Tibial nerve (tissue), 4 donors: ENCODE measurements at regions not wholly inside any gene's neighbourhood (a gene's known extent, or its start where the extent isn't known, plus 50 kb on each side); places are given as distances from the start of the nearest gene placed in this dataset.

ENCODE experiments used
- DNase-seq, 2 donors: peaks; one replicate each; pipeline ENCODE4 v3.0.0-alpha.2; 2019; ENCODE audit warnings: low spot score in 2 of 2
- H3K27ac ChIP-seq, 4 donors: fragments of 200-600 bp; sonication (generic) in 3 of 4; one replicate each; pipeline ENCODE4 v1.5.1; 2017 to 2019; ENCODE audit warnings: mild to moderate bottlenecking in 1 of 4
- H3K27me3 ChIP-seq, 2 donors: fragments of 200-600 bp; sonication (generic) in 1 of 2; one replicate each; pipeline versions ENCODE4 v1.5.1 to v1.6.0; 2017 to 2019
- H3K36me3 ChIP-seq, 3 donors: fragments of 200-600 bp; sonication (generic); one replicate each; pipeline ENCODE4 v1.5.1; 2018 to 2019
- H3K4me1 ChIP-seq, 4 donors: fragments of 200-600 bp; sonication (generic) in 3 of 4; one replicate each; pipeline ENCODE4 v1.5.1; 2017 to 2019
- H3K4me3 ChIP-seq, 4 donors: fragments of 200-600 bp; sonication (generic) in 3 of 4; one replicate each; pipeline ENCODE4 v1.5.1; 2017 to 2019; ENCODE audit warnings: mild to moderate bottlenecking in 1 of 4, moderate library complexity in 1 of 4
- H3K9me3 ChIP-seq, 4 donors: fragments of 200-600 bp; sonication (generic) in 3 of 4; one replicate each; pipeline ENCODE4 v1.5.1; 2017 to 2019
- CTCF ChIP-seq, 5 experiments: fragments of 200-600 bp in 3 of 5; fragments of 450-650 bp in 2 of 5; sonication (generic) in 3 of 5; IDR thresholded peaks; one replicate each; pipeline ENCODE4 v1.5.1; 2016 to 2019; ENCODE audit warnings: antibody characterized with exemption in 5 of 5, mild to moderate bottlenecking in 3 of 5, moderate library complexity in 2 of 5
- EP300 ChIP-seq, 2 donors: sonication (generic); formaldehyde crosslinking; IDR thresholded peaks; one replicate each; pipeline ENCODE4 v1.6.1; 2017; ENCODE audit warnings: antibody characterized with exemption in 2 of 2, mild to moderate bottlenecking in 1 of 2
- POLR2A ChIP-seq, 2 donors: fragments of 450-650 bp; IDR thresholded peaks; one replicate each; pipeline ENCODE4 v1.6.1; 2017; ENCODE audit warnings: antibody characterized with exemption in 2 of 2, mild to moderate bottlenecking in 2 of 2, moderate library complexity in 2 of 2
- WGBS, 2 donors: methylation state at CpG; one replicate each; pipeline ENCODE4 v1.1.5; 2018; 5-methylcytosine and 5-hydroxymethylcytosine counted together

DNA sequence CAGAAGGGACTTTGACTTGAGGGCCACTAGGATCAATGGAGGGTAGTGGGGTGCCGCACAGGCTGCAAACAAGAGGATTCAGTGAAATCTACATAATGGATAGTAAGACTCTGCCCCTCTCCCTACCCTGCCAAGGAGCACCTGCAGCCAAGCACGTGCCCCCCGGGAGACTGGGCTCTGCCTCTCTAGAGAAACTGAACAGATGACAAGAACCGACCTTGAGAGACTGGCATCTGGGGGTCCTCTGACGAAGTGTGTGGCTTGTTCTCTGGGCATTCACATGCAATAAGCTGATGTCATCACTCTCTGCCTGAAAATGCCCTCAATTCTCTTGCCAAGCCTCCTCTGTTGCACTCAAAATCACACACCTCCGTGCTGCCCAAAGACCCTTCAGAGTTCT lies 132.3 kb downstream of the FAM43A start:
- no peaks in the 10 kb centered on the region for H3K9me3 ChIP-seq
- H3K36me3 ChIP-seq, result no peaks in the 10 kb centered on the region
- H3K27ac ChIP-seq, result no peak overlapping the region
- TF ChIP-seq EP300 (IDR thresholded peaks at IDR 0.05) (no peak), CTCF (IDR thresholded peaks at IDR 0.05) (no peak), POLR2A (IDR thresholded peaks at IDR 0.05) (no peak)
- no peaks in the 10 kb centered on the region for H3K27me3 ChIP-seq
- peaks cover 0 to 13% (median 2%) of the 10 kb centered on the region in 4 donors for H3K4me1 ChIP-seq
- no peak for DNase-seq
- 68 to 74% methylated on average over 6 of the region's 6 CpGs for WGBS, 2 donors
- no peak overlapping the region for H3K4me3 ChIP-seq

DNA sequence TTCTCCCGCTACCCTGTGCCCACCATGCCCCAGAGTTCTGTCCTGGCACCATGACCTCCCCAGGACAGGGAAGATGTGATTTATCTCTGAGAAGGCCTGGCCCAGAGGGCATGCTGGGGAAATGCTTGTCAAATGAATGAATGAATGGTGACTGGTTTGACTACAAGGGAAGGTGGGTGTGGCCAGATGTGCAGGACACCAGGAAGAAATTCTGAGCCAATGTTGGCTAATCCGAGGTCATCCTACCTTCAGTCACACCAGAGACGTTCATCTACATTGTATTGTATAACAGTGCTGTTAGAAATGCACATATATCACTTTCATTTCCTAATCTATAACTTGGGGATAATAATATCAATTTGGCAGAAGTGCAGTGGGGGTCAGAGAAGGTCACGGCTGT lies 138.4 kb downstream of the FAM43A start:
- WGBS, 2 donors, result 60 to 83% methylated on average over 4 of the region's 4 CpGs
- Histone ChIP-seq H3K4me1 (no peaks in the 10 kb centered on the region), H3K4me3 (no peak overlapping the region), H3K27ac (no peak overlapping the region), H3K9me3 (no peaks in the 10 kb centered on the region), H3K36me3 (no peaks in the 10 kb centered on the region), H3K27me3 (no peaks in the 10 kb centered on the region)
- no peak for DNase-seq
- no peak for TF ChIP-seq POLR2A (IDR thresholded peaks at IDR 0.05)

DNA sequence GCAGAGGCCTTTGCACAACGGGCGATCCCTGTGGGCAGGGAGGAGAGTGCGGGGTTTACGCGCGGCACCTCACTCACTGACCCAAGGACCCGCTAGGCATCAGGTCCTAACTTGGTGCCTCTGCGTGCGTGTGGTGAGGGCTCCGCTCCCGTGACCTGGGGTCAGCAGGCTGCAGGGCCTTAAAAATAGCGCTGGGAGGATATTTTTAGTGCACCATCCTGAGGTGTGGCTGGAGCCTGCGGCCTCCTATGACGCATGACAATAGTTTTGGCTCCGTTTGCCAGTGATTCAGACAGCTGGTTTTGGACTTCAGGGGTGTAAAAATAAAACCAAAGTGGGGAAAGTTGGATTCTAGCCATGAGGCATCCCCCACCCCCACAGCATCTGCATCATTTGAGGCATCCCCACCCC lies 139.0 kb downstream of the FAM43A start:
- Histone ChIP-seq H3K4me1 (no peaks in the 10 kb centered on the region), H3K27ac (no peak overlapping the region), H3K36me3 (no peaks in the 10 kb centered on the region), H3K27me3 (no peaks in the 10 kb centered on the region), H3K4me3 (no peak overlapping the region), H3K9me3 (no peaks in the 10 kb centered on the region)
- WGBS, 2 donors, result 60 to 71% methylated on average over 15 of the region's 15 CpGs
- DNase-seq, result no peak
- peak in 1 of 2 donors; percentile 11 for TF ChIP-seq EP300 (IDR thresholded peaks at IDR 0.05)
- no peak for TF ChIP-seq POLR2A (IDR thresholded peaks at IDR 0.05)

DNA sequence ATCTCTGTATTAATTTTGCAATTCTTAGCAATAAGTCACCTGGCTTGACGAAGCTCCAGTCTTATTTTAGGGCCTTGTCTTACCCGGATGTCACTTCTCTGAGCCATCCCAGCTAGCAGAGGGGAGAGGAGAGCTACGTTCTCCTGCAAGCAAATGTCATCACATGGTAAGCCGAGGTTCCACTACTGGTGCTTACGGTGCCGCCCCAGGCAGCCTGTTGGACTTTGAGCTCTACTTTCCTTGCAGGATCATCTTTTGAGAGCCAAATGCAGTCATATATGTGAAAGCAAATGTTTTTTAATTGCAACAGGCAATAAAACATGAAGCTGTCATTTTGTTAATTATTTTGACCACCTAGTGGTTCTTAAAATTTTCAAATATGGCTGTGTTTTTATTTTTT lies 140.9 kb downstream of the FAM43A start:
- no peak for TF ChIP-seq POLR2A (IDR thresholded peaks at IDR 0.05)
- no peak for TF ChIP-seq CTCF (IDR thresholded peaks at IDR 0.05)
- no peak for TF ChIP-seq EP300 (IDR thresholded peaks at IDR 0.05)
- no peak overlapping the region for H3K27ac ChIP-seq
- no peaks in the 10 kb centered on the region for H3K4me1 ChIP-seq
- no peak for DNase-seq
- H3K4me3 ChIP-seq, result no peak overlapping the region
- no peaks in the 10 kb centered on the region for H3K27me3 ChIP-seq
- H3K9me3 ChIP-seq, result no peaks in the 10 kb centered on the region
- no peaks in the 10 kb centered on the region for H3K36me3 ChIP-seq
- WGBS, 2 donors, result 92 to 93% methylated on average over 6 of the region's 6 CpGs

- Histone ChIP-seq H3K4me3 (no peak overlapping the region), H3K4me1 (no peaks in the 10 kb centered on the region), H3K36me3 (no peaks in the 10 kb centered on the region), H3K9me3 (no peaks in the 10 kb centered on the region), H3K27ac (no peak overlapping the region), H3K27me3 (no peaks in the 10 kb centered on the region)
- whole genome bisulfite sequencing, 2 donors, result 33 to 56% methylated on average over 1 of the region's 1 CpG
- TF ChIP-seq CTCF (IDR thresholded peaks at IDR 0.05), result no peak
- no peak for TF ChIP-seq EP300 (IDR thresholded peaks at IDR 0.05)
- TF ChIP-seq POLR2A (IDR thresholded peaks at IDR 0.05), result no peak
- no peak for DNase-seq
Measured at GRCh38 chr3:194827486-194827885, 141.8 kb downstream of the FAM43A start.

DNA sequence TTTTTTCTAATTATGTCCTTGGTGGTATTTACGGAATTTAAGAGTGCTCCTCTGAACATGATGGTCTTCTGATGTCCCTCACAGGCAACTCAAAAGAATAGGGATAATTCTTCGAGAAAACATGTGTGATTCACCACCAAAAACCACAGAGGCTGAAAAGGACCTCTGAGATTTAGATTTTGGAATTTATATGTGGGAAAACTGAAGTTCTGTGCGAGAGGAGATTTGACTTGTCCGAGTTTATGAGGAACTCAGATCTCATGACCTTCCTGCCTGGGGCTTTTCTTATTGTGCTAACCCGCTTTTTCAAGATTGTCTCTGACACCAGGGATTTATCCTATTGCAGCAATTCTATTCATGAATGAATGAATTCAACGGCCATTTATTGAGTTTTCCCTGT lies 142.4 kb downstream of the FAM43A start:
- no peaks in the 10 kb centered on the region for H3K36me3 ChIP-seq
- H3K27me3 ChIP-seq, result no peaks in the 10 kb centered on the region
- TF ChIP-seq POLR2A (IDR thresholded peaks at IDR 0.05) (no peak), EP300 (IDR thresholded peaks at IDR 0.05) (no peak), CTCF (IDR thresholded peaks at IDR 0.05) (no peak)
- H3K9me3 ChIP-seq, result no peaks in the 10 kb centered on the region
- no peak overlapping the region for H3K27ac ChIP-seq
- H3K4me1 ChIP-seq, result no peaks in the 10 kb centered on the region
- 67 to 70% methylated on average over 6 of the region's 6 CpGs for WGBS, 2 donors
- H3K4me3 ChIP-seq, result no peak overlapping the region
- DNase-seq, result no peak
